HEK293 (cell line): ENCODE measurements at regions not wholly inside any gene's neighbourhood (a gene's known extent, or its start where the extent isn't known, plus 50 kb on each side); places are given as distances from the start of the nearest gene placed in this dataset.

Source experiments
- CTCF ChIA-PET: fragments of 350-600 bp; formaldehyde crosslinking; extraction: SDS; loops from one replicate; lab custom pipeline; 2021; ENCODE audit warnings: antibody characterized with exemption; lab: Yijun Ruan, JAX
- POLR2A ChIA-PET: fragments of 300-600 bp; formaldehyde crosslinking; extraction: SDS; loops from one replicate; lab custom pipeline; 2020; ENCODE audit warnings: antibody characterized with exemption, inconsistent platforms; lab: Yijun Ruan, JAX
- H3K27ac ChIP-seq: fragments of 200-500 bp; sonication (Bioruptor generic); 2 replicates; pipeline ENCODE4 v1.5.1; 2014; ENCODE audit warnings: low read depth, low read length, control low read depth, inconsistent platforms; ENCODE audit errors: extremely low read depth
- H3K36me3 ChIP-seq, 2 experiments: fragments of 200-500 bp in 1 of 2; sonication (Bioruptor generic) in 1 of 2; 1 replicate in 1 of 2; 2 replicates in 1 of 2; pipeline ENCODE4 v1.5.1; 2014 to 2017; ENCODE audit warnings: inconsistent platforms in 2 of 2, low read length in 2 of 2; ENCODE audit not compliant: control insufficient read depth in 2 of 2, insufficient read depth in 1 of 2
- H3K4me1 ChIP-seq: fragments of 200-500 bp; sonication (Bioruptor generic); 2 replicates; pipeline ENCODE4 v1.5.1; 2014; ENCODE audit warnings: mild to moderate bottlenecking, low read length, inconsistent platforms; ENCODE audit not compliant: control insufficient read depth, insufficient read depth
- H3K4me3 ChIP-seq: 2 replicates; pipeline ENCODE4 v1.5.1; 2011; ENCODE audit warnings: low read depth, mild to moderate bottlenecking, control low read depth, low read length, moderate library complexity
- H3K9me3 ChIP-seq: fragments of 200-500 bp; sonication (Bioruptor generic); 2 replicates; pipeline ENCODE4 v1.5.1; 2014; ENCODE audit warnings: low read depth, low read length, inconsistent platforms; ENCODE audit not compliant: control insufficient read depth, insufficient read depth
- BCL11B ChIP-seq: fragments of 450-650 bp; formaldehyde crosslinking; IDR thresholded peaks from 2 replicates; pipeline ENCODE4 v1.5.1; 2016; ENCODE audit warnings: low read depth, missing biosample characterization, missing genetic modification characterization
- OSR2 ChIP-seq: fragments of 450-650 bp; formaldehyde crosslinking; IDR thresholded peaks from 2 replicates; pipeline ENCODE4 v1.5.1; 2016; ENCODE audit warnings: missing biosample characterization, missing genetic modification characterization
- WT1 ChIP-seq: fragments of 450-650 bp; formaldehyde crosslinking; IDR thresholded peaks from 2 replicates; pipeline ENCODE4 v1.5.1; 2016; ENCODE audit warnings: missing biosample characterization, missing genetic modification characterization
- ZNF211 ChIP-seq: fragments of 450-650 bp; formaldehyde crosslinking; IDR thresholded peaks from 2 replicates; pipeline ENCODE4 v1.5.1; 2016; ENCODE audit warnings: low read depth, missing biosample characterization, missing genetic modification characterization
- ZNF24 ChIP-seq: fragments of 450-650 bp; formaldehyde crosslinking; IDR thresholded peaks from 2 replicates; pipeline ENCODE4 v1.5.1; 2016; ENCODE audit warnings: missing biosample characterization, missing genetic modification characterization
- ZNF433 ChIP-seq: fragments of 450-650 bp; formaldehyde crosslinking; IDR thresholded peaks from 2 replicates; pipeline ENCODE4 v1.5.1; 2016; ENCODE audit warnings: missing biosample characterization, missing genetic modification characterization, low read depth
- ZNF510 ChIP-seq: fragments of 450-650 bp; formaldehyde crosslinking; IDR thresholded peaks from 2 replicates; pipeline ENCODE4 v1.5.1; 2018; ENCODE audit warnings: mild to moderate bottlenecking, missing genetic modification characterization, missing biosample characterization; ENCODE audit not compliant: insufficient replicate concordance
- ZNF561 ChIP-seq: fragments of 450-650 bp; IDR thresholded peaks from 2 replicates; pipeline ENCODE4 v1.5.1; 2018; ENCODE audit warnings: missing biosample characterization, missing genetic modification characterization, borderline replicate concordance
- ZNF610 ChIP-seq: fragments of 450-650 bp; formaldehyde crosslinking; IDR thresholded peaks from 2 replicates; pipeline ENCODE4 v1.5.1; 2016; ENCODE audit warnings: missing biosample characterization, missing genetic modification characterization, borderline replicate concordance
- ZNF701 ChIP-seq: fragments of 450-650 bp; formaldehyde crosslinking; IDR thresholded peaks from 2 replicates; pipeline ENCODE4 v1.5.1; 2016; ENCODE audit warnings: missing biosample characterization, missing genetic modification characterization
- ZXDB ChIP-seq: fragments of 450-650 bp; formaldehyde crosslinking; IDR thresholded peaks from 2 replicates; pipeline ENCODE4 v1.5.1; 2016; ENCODE audit warnings: missing biosample characterization, missing genetic modification characterization
- TF ChIP-seq, protein P1 (sequence below): fragments of 450-650 bp; formaldehyde crosslinking; IDR thresholded peaks from 2 replicates; pipeline ENCODE4 v1.5.1; 2016; ENCODE audit warnings: missing biosample characterization, missing genetic modification characterization
- TF ChIP-seq, protein P2 (sequence below): fragments of 450-650 bp; formaldehyde crosslinking; IDR thresholded peaks from 2 replicates; pipeline ENCODE4 v1.5.1; 2016; ENCODE audit warnings: missing biosample characterization, missing genetic modification characterization, borderline replicate concordance
- TF ChIP-seq, protein P3 (sequence below): fragments of 450-650 bp; formaldehyde crosslinking; IDR thresholded peaks from 2 replicates; pipeline ENCODE4 v1.5.1; 2017; ENCODE audit warnings: missing biosample characterization, mild to moderate bottlenecking, missing genetic modification characterization, moderate library complexity
- TF ChIP-seq, protein P4 (sequence below): fragments of 450-650 bp; formaldehyde crosslinking; IDR thresholded peaks from 2 replicates; pipeline ENCODE4 v1.5.1; 2016; ENCODE audit warnings: missing biosample characterization, missing genetic modification characterization, borderline replicate concordance
- TF ChIP-seq, protein P5 (sequence below): fragments of 450-650 bp; formaldehyde crosslinking; IDR thresholded peaks from 2 replicates; pipeline ENCODE4 v1.5.1; 2016; ENCODE audit warnings: missing biosample characterization, missing genetic modification characterization

DNA sequence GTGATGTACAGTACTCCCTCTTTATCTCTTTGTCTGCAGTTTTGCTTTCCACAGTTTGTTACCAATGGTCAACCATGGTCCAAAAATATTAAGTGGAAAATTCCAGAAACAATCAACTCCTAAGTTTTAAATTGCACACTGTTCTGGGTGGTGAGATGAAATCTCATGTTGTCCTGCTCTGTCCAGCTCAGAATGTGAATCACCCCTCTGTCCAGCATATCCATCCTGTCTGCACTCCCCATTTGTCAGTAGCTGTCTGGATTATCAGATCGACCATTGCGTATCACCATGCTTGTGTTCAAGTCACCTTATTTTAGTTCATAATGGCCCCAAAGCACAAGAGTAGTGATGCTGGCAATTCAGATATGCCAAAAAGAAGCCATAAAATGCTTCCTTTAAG is 118.2 kb upstream of the PDE4B start:
- H3K4me3 ChIP-seq: no peak overlapping the region
- CTCF ChIA-PET: no interaction called here
- no peaks in the 10 kb centered on the region for H3K9me3 ChIP-seq
- no peaks in the 10 kb centered on the region for H3K4me1 ChIP-seq
- H3K36me3 ChIP-seq: no peaks in the 10 kb centered on the region
- TF ChIP-seq ZXDB (tag by site-specific recombination) (no peak), ZNF561 (tag by site-specific recombination) (no peak), ZNF701 (tag by site-specific recombination) (no peak), OSR2 (tag by site-specific recombination) (no peak), ZNF610 (no peak), ZNF510 (no peak), ZNF211 (tag by site-specific recombination) (no peak), ZNF433 (tag by site-specific recombination) (no peak), BCL11B (tag by site-specific recombination) (no peak), ZNF24 (no peak), WT1 (tag by site-specific recombination) (no peak)
- TF ChIP-seq, protein P1, sequence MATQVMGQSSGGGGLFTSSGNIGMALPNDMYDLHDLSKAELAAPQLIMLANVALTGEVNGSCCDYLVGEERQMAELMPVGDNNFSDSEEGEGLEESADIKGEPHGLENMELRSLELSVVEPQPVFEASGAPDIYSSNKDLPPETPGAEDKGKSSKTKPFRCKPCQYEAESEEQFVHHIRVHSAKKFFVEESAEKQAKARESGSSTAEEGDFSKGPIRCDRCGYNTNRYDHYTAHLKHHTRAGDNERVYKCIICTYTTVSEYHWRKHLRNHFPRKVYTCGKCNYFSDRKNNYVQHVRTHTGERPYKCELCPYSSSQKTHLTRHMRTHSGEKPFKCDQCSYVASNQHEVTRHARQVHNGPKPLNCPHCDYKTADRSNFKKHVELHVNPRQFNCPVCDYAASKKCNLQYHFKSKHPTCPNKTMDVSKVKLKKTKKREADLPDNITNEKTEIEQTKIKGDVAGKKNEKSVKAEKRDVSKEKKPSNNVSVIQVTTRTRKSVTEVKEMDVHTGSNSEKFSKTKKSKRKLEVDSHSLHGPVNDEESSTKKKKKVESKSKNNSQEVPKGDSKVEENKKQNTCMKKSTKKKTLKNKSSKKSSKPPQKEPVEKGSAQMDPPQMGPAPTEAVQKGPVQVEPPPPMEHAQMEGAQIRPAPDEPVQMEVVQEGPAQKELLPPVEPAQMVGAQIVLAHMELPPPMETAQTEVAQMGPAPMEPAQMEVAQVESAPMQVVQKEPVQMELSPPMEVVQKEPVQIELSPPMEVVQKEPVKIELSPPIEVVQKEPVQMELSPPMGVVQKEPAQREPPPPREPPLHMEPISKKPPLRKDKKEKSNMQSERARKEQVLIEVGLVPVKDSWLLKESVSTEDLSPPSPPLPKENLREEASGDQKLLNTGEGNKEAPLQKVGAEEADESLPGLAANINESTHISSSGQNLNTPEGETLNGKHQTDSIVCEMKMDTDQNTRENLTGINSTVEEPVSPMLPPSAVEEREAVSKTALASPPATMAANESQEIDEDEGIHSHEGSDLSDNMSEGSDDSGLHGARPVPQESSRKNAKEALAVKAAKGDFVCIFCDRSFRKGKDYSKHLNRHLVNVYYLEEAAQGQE (tag by site-specific recombination): no peak
- TF ChIP-seq, protein P2, sequence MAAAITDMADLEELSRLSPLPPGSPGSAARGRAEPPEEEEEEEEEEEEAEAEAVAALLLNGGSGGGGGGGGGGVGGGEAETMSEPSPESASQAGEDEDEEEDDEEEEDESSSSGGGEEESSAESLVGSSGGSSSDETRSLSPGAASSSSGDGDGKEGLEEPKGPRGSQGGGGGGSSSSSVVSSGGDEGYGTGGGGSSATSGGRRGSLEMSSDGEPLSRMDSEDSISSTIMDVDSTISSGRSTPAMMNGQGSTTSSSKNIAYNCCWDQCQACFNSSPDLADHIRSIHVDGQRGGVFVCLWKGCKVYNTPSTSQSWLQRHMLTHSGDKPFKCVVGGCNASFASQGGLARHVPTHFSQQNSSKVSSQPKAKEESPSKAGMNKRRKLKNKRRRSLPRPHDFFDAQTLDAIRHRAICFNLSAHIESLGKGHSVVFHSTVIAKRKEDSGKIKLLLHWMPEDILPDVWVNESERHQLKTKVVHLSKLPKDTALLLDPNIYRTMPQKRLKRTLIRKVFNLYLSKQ (tag by site-specific recombination): no peak
- TF ChIP-seq, protein P3, sequence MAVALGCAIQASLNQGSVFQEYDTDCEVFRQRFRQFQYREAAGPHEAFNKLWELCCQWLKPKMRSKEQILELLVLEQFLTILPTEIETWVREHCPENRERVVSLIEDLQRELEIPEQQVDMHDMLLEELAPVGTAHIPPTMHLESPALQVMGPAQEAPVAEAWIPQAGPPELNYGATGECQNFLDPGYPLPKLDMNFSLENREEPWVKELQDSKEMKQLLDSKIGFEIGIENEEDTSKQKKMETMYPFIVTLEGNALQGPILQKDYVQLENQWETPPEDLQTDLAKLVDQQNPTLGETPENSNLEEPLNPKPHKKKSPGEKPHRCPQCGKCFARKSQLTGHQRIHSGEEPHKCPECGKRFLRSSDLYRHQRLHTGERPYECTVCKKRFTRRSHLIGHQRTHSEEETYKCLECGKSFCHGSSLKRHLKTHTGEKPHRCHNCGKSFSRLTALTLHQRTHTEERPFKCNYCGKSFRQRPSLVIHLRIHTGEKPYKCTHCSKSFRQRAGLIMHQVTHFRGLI (tag by site-specific recombination): no peak
- TF ChIP-seq, protein P4, sequence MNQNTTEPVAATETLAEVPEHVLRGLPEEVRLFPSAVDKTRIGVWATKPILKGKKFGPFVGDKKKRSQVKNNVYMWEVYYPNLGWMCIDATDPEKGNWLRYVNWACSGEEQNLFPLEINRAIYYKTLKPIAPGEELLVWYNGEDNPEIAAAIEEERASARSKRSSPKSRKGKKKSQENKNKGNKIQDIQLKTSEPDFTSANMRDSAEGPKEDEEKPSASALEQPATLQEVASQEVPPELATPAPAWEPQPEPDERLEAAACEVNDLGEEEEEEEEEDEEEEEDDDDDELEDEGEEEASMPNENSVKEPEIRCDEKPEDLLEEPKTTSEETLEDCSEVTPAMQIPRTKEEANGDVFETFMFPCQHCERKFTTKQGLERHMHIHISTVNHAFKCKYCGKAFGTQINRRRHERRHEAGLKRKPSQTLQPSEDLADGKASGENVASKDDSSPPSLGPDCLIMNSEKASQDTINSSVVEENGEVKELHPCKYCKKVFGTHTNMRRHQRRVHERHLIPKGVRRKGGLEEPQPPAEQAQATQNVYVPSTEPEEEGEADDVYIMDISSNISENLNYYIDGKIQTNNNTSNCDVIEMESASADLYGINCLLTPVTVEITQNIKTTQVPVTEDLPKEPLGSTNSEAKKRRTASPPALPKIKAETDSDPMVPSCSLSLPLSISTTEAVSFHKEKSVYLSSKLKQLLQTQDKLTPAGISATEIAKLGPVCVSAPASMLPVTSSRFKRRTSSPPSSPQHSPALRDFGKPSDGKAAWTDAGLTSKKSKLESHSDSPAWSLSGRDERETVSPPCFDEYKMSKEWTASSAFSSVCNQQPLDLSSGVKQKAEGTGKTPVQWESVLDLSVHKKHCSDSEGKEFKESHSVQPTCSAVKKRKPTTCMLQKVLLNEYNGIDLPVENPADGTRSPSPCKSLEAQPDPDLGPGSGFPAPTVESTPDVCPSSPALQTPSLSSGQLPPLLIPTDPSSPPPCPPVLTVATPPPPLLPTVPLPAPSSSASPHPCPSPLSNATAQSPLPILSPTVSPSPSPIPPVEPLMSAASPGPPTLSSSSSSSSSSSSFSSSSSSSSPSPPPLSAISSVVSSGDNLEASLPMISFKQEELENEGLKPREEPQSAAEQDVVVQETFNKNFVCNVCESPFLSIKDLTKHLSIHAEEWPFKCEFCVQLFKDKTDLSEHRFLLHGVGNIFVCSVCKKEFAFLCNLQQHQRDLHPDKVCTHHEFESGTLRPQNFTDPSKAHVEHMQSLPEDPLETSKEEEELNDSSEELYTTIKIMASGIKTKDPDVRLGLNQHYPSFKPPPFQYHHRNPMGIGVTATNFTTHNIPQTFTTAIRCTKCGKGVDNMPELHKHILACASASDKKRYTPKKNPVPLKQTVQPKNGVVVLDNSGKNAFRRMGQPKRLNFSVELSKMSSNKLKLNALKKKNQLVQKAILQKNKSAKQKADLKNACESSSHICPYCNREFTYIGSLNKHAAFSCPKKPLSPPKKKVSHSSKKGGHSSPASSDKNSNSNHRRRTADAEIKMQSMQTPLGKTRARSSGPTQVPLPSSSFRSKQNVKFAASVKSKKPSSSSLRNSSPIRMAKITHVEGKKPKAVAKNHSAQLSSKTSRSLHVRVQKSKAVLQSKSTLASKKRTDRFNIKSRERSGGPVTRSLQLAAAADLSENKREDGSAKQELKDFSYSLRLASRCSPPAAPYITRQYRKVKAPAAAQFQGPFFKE (tag by site-specific recombination): no peak
- TF ChIP-seq, protein P5, sequence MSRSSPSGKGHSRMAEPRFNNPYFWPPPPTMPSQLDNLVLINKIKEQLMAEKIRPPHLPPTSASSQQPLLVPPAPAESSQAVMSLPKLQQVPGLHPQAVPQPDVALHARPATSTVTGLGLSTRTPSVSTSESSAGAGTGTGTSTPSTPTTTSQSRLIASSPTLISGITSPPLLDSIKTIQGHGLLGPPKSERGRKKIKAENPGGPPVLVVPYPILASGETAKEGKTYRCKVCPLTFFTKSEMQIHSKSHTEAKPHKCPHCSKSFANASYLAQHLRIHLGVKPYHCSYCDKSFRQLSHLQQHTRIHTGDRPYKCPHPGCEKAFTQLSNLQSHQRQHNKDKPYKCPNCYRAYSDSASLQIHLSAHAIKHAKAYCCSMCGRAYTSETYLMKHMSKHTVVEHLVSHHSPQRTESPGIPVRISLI (tag by site-specific recombination): no peak
- H3K27ac ChIP-seq: no peak overlapping the region
- POLR2A ChIA-PET: no interaction called here
